Mesenchymal stem cell (in vitro differentiated cells and primary cell): ENCODE measurements at regions not wholly inside any gene's neighbourhood (a gene's known extent, or its start where the extent isn't known, plus 50 kb on each side); places are given as distances from the start of the nearest gene placed in this dataset.

Experiments
- DNase-seq: peaks from one replicate; pipeline ENCODE4 v3.0.0-alpha.2; 2013
- H2AFZ ChIP-seq: one replicate; pipeline ENCODE4 v1.6.1; 2013; ENCODE audit warnings: low read depth, mild to moderate bottlenecking, control low read depth, inconsistent platforms, low read length, moderate library complexity
- H2AK5ac ChIP-seq: 2 replicates; pipeline ENCODE4 v1.6.1; 2013; ENCODE audit warnings: low read length, moderate library complexity, mild to moderate bottlenecking, inconsistent platforms; ENCODE audit not compliant: severe bottlenecking
- H2BK120ac ChIP-seq: one replicate; pipeline ENCODE4 v1.6.1; 2013; ENCODE audit warnings: low read depth, mild to moderate bottlenecking, inconsistent platforms, low read length, moderate library complexity
- H2BK12ac ChIP-seq, 2 experiments: one replicate each; pipeline ENCODE4 v1.6.1; 2013; ENCODE audit warnings: inconsistent platforms in 2 of 2, low read length in 2 of 2, mild to moderate bottlenecking in 2 of 2, moderate library complexity in 2 of 2, control low read depth in 1 of 2
- H2BK15ac ChIP-seq: one replicate; pipeline ENCODE4 v1.6.1; 2013; ENCODE audit warnings: mild to moderate bottlenecking, low read depth, inconsistent platforms; ENCODE audit not compliant: poor library complexity, severe bottlenecking
- H2BK5ac ChIP-seq: 2 replicates; pipeline ENCODE4 v1.6.1; 2013; ENCODE audit warnings: low read depth, mild to moderate bottlenecking, low read length, control low read depth, inconsistent platforms; ENCODE audit not compliant: poor library complexity, severe bottlenecking
- H3K14ac ChIP-seq, 2 experiments: one replicate each; pipeline ENCODE4 v1.6.1; 2013; ENCODE audit warnings: inconsistent platforms in 2 of 2, low read length in 2 of 2, control low read depth in 1 of 2, mild to moderate bottlenecking in 1 of 2, moderate library complexity in 1 of 2
- H3K18ac ChIP-seq, 2 experiments: one replicate each; pipeline ENCODE4 v1.6.1; 2013; ENCODE audit warnings: inconsistent platforms in 2 of 2, low read length in 2 of 2, control low read depth in 1 of 2, low read depth in 1 of 2, mild to moderate bottlenecking in 1 of 2
- H3K23ac ChIP-seq, 2 experiments: one replicate each; pipeline ENCODE4 v1.6.1; 2013; ENCODE audit warnings: inconsistent platforms in 2 of 2, low read length in 2 of 2, mild to moderate bottlenecking in 2 of 2, moderate library complexity in 2 of 2, control low read depth in 1 of 2
- H3K27ac ChIP-seq: 2 replicates; pipeline ENCODE4 v1.5.1; 2013; ENCODE audit warnings: mild to moderate bottlenecking, moderate library complexity, low read length, control low read depth, inconsistent platforms; ENCODE audit not compliant: poor library complexity, severe bottlenecking
- H3K27me3 ChIP-seq, 2 experiments: 2 replicates each; pipeline versions ENCODE4 v1.6.1 to v1.7.0; 2013; ENCODE audit warnings: low read length in 2 of 2, mild to moderate bottlenecking in 2 of 2, moderate library complexity in 2 of 2, control low read depth in 1 of 2, inconsistent platforms in 1 of 2; ENCODE audit not compliant: control insufficient read depth in 1 of 2, insufficient read depth in 1 of 2
- H3K36me3 ChIP-seq, 2 experiments: 2 replicates each; pipeline versions ENCODE4 v1.6.1 to v1.7.0; 2013; ENCODE audit warnings: low read length in 2 of 2, control low read depth in 1 of 2, inconsistent platforms in 1 of 2, low read depth in 1 of 2, mild to moderate bottlenecking in 1 of 2; ENCODE audit not compliant: insufficient read depth in 2 of 2, control insufficient read depth in 1 of 2
- H3K4ac ChIP-seq, 2 experiments: one replicate each; pipeline ENCODE4 v1.6.1; 2013; ENCODE audit warnings: inconsistent platforms in 2 of 2, low read length in 2 of 2, mild to moderate bottlenecking in 2 of 2, moderate library complexity in 2 of 2, control low read depth in 1 of 2, low read depth in 1 of 2
- H3K4me1 ChIP-seq: 2 replicates; pipeline ENCODE4 v1.6.1; 2013; ENCODE audit warnings: low read depth, low read length, control low read depth; ENCODE audit not compliant: control insufficient read depth, insufficient read depth
- H3K4me2 ChIP-seq: 2 replicates; pipeline ENCODE4 v1.6.1; 2013; ENCODE audit warnings: low read length, mild to moderate bottlenecking, inconsistent platforms; ENCODE audit not compliant: poor library complexity, severe bottlenecking
- H3K4me3 ChIP-seq, 2 experiments: 2 replicates each; pipeline versions ENCODE4 v1.5.1 to v1.7.0; 2013; ENCODE audit warnings: low read length in 2 of 2, mild to moderate bottlenecking in 2 of 2, control low read depth in 1 of 2, low read depth in 1 of 2; ENCODE audit not compliant: insufficient read depth in 1 of 2
- H3K79me1 ChIP-seq: replicated peaks from 2 replicates; pipeline ENCODE4 v1.6.1; 2013; ENCODE audit warnings: mild to moderate bottlenecking, control low read depth, low read length, inconsistent platforms; ENCODE audit not compliant: poor library complexity, severe bottlenecking
- H3K9ac ChIP-seq: 2 replicates; pipeline ENCODE4 v1.7.0; 2013; ENCODE audit warnings: mild to moderate bottlenecking, low read length, moderate library complexity
- H3K9me3 ChIP-seq: 2 replicates; pipeline ENCODE4 v1.7.0; 2013; ENCODE audit warnings: mild to moderate bottlenecking, low read length; ENCODE audit not compliant: control insufficient read depth
- H4K8ac ChIP-seq: one replicate; pipeline ENCODE4 v1.6.1; 2013; ENCODE audit warnings: inconsistent platforms, mild to moderate bottlenecking, low read length, moderate library complexity
- H4K91ac ChIP-seq: one replicate; pipeline ENCODE4 v1.6.1; 2013; ENCODE audit warnings: mild to moderate bottlenecking, low read length, inconsistent platforms
- WGBS: methylation state at CpG from one replicate; pipeline ENCODE4 v1.1.7; 2013; ENCODE audit warnings: mixed read lengths; 5-methylcytosine and 5-hydroxymethylcytosine counted together

- Histone ChIP-seq H3K4me3 (no peak overlapping the region), H3K14ac (no peak overlapping the region), H2BK12ac (no peak overlapping the region), H4K8ac (no peak overlapping the region), H3K27me3 (peaks cover 0 to 18% of the 10 kb centered on the region in 2 experiments), H3K9me3 (no peaks in the 10 kb centered on the region), H3K4me1 (no peaks in the 10 kb centered on the region), H4K91ac (no peak overlapping the region), H3K79me1 (no peaks in the 10 kb centered on the region), H2BK120ac (no peak overlapping the region), H3K36me3 (no peaks in the 10 kb centered on the region), H2AFZ (no peak overlapping the region), H3K4me2 (no peak overlapping the region), H3K23ac (no peak overlapping the region), H3K4ac (no peak overlapping the region), H3K18ac (no peak overlapping the region), H2BK15ac (no peak overlapping the region), H2BK5ac (no peak overlapping the region), H3K9ac (no peak overlapping the region), H2AK5ac (no peak overlapping the region), H3K27ac (no peak overlapping the region)
- DNase-seq = no peak
- 87% methylated on average over 3 of the region's 3 CpGs for WGBS
Observed at GRCh38 chr1:87186346-87186745, 142.3 kb upstream of the LMO4 start.

GRCh38 chr1:87188640-87189039 lies 140.0 kb upstream of the LMO4 start:
- Histone ChIP-seq H2AFZ (no peak overlapping the region), H2AK5ac (no peak overlapping the region), H3K9me3 (peaks cover 3% of the 10 kb centered on the region), H3K4ac (no peak overlapping the region), H3K79me1 (no peaks in the 10 kb centered on the region), H4K91ac (no peak overlapping the region), H2BK15ac (no peak overlapping the region), H2BK120ac (no peak overlapping the region), H3K27ac (no peak overlapping the region), H3K9ac (no peak overlapping the region), H3K36me3 (no peaks in the 10 kb centered on the region), H3K4me2 (no peak overlapping the region), H3K4me1 (no peaks in the 10 kb centered on the region), H2BK5ac (no peak overlapping the region), H4K8ac (no peak overlapping the region), H3K18ac (no peak overlapping the region), H3K14ac (no peak overlapping the region), H3K27me3 (peaks cover 0 to 17% of the 10 kb centered on the region in 2 experiments), H3K23ac (no peak overlapping the region), H3K4me3 (no peak overlapping the region), H2BK12ac (no peak overlapping the region)
- no peak for DNase-seq
- 100% methylated on average over 1 of the region's 3 CpGs for WGBS

DNA sequence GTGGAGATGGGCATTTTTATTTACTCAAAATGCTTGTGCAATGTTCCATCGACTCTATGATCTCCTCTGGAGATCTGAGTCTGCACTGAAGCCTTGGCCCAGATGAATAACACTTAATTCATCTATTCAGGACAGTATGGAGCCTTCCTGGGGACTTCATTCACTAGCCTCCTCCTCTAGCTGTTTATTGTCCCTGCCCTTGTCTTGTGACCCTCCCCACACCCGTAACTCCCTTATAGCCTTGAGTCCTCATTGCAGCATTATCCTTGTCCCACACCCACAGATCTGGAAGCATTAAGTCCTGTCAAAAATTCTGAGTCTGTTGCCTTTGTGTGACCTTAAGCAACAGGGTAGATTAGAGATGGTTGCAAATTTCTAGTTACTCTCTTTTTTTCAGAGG lies 138.3 kb upstream of the LMO4 start:
- H3K4me1 ChIP-seq = no peaks in the 10 kb centered on the region
- no peak overlapping the region for H3K4me3 ChIP-seq
- no peak overlapping the region for H2BK120ac ChIP-seq
- DNase-seq = no peak
- H2AK5ac ChIP-seq = no peak overlapping the region
- no peak overlapping the region for H2AFZ ChIP-seq
- H2BK15ac ChIP-seq = no peak overlapping the region
- no peak overlapping the region for H4K8ac ChIP-seq
- no peak overlapping the region for H3K9ac ChIP-seq
- H3K4ac ChIP-seq = no peak overlapping the region
- no peaks in the 10 kb centered on the region for H3K36me3 ChIP-seq
- WGBS = 65% methylated on average over 2 of the region's 2 CpGs
- H3K18ac ChIP-seq = no peak overlapping the region
- no peak overlapping the region for H2BK5ac ChIP-seq
- peaks cover 0 to 17% of the 10 kb centered on the region in 2 experiments for H3K27me3 ChIP-seq
- no peak overlapping the region for H4K91ac ChIP-seq
- no peak overlapping the region for H3K4me2 ChIP-seq
- H3K14ac ChIP-seq = no peak overlapping the region
- H2BK12ac ChIP-seq = no peak overlapping the region
- peaks cover 18% of the 10 kb centered on the region for H3K9me3 ChIP-seq
- no peak overlapping the region for H3K27ac ChIP-seq
- no peaks in the 10 kb centered on the region for H3K79me1 ChIP-seq
- no peak overlapping the region for H3K23ac ChIP-seq

DNA sequence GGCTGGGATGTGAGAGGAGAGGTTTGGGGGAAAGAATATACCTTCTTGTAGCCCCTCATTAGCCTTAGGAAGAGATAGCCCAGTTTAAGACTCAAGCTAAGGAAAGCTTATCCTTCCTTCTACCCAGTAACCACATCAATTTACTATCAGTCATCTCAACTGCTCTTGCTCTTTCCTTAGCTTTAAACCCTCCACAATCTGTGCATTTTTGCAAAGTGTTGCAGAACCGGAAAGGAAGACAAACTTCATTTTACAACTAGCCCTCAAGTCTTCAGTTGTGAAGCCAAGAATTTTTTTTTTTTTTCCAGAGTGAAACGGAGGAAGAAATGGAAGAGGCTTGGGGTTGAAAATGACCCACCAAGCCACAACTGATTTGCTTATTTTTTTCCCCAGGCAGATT lies 137.0 kb upstream of the LMO4 start:
- no peaks in the 10 kb centered on the region for H3K36me3 ChIP-seq
- H2AK5ac ChIP-seq = no peak overlapping the region
- H3K4me2 ChIP-seq = no peak overlapping the region
- H3K4ac ChIP-seq = no peak overlapping the region
- no peak overlapping the region for H3K9ac ChIP-seq
- H2BK15ac ChIP-seq = no peak overlapping the region
- H3K9me3 ChIP-seq = peaks cover 26% of the 10 kb centered on the region
- H2AFZ ChIP-seq = no peak overlapping the region
- H2BK12ac ChIP-seq = no peak overlapping the region
- H3K79me1 ChIP-seq = no peaks in the 10 kb centered on the region
- 83% methylated on average over 1 of the region's 2 CpGs for WGBS
- no peak overlapping the region for H3K27ac ChIP-seq
- no peak overlapping the region for H2BK120ac ChIP-seq
- no peak overlapping the region for H4K91ac ChIP-seq
- H4K8ac ChIP-seq = no peak overlapping the region
- no peak overlapping the region for H3K18ac ChIP-seq
- H3K4me1 ChIP-seq = no peaks in the 10 kb centered on the region
- DNase-seq = no peak
- no peak overlapping the region for H3K4me3 ChIP-seq
- H3K23ac ChIP-seq = no peak overlapping the region
- H3K14ac ChIP-seq = no peak overlapping the region
- H2BK5ac ChIP-seq = no peak overlapping the region
- H3K27me3 ChIP-seq = peaks cover 0 to 17% of the 10 kb centered on the region in 2 experiments
